Mesenteric fat pad (tissue), 1 donor: ENCODE measurements at regions not wholly inside any gene's neighbourhood (a gene's known extent, or its start where the extent isn't known, plus 50 kb on each side); places are given as distances from the start of the nearest gene placed in this dataset.

Experiments
- DNase-seq: peaks from one replicate; pipeline ENCODE4 v3.0.0-alpha.2; 2020; ENCODE audit warnings: low spot score
- donor health status: DM: yes; HTN: yes; CAD: no.

GRCh38 chr22:49373801-49374226 lies 453.9 kb downstream of the BRD1 start:
- DNase-seq = peak; percentile 62

DNA sequence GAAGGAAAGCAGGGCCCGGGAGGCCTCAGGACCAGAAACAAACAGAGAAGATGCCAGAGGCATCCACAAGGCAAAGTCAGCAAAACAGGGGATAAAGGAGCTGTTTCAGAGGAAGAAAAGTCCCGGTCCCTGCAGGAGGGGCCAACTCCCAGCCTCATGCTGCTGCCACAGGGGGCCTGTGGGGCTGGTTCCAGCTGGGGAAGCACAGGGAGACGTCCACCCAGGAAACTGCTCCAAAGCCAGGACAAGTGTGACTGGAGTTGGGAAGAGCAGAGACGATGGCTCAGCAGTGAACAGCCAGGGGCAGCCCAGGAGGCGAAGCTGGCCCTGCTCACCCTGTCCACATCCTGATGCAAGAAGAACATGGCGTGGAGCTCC lies 454.4 kb downstream of the BRD1 start:
- DNase-seq = no peak

DNA sequence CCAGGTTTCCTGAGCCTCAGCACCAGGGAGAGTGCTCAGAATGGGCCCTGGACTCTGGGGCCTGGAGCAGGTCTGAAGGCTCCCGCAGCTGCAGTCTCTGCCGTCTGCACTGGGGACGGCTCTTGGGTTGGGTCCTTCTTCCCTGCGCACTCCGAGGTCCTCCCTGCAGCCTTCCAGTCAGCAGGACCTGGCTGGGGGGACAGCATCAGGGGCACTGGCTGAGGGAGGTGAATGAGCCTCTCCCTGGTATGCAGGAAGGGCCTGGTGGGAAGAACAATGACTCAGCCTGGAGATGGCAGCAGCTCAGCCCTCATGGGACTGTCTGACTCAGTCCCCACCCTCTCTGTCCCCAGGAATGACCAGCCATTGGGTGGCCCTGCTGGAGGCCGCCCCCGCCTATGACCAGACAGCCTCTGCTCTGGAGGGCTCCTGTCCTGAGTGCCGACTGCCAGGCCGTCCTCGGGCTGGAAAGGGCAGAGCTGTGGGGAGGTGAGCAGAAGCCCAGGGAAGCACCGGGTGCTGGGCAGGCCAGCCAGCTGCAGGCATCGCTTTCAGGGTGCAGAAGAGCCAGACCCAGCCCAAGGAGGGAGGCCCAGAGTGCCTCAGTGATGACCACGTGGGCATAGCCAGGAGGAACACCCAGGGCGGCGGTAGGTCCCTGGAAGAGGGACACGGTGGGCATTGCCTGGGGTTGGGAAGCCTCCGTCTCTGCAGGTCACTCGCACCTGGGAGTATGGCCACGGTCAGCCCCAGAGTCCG lies 455.0 kb downstream of the BRD1 start:
- DNase-seq = peak; percentile 88

DNA sequence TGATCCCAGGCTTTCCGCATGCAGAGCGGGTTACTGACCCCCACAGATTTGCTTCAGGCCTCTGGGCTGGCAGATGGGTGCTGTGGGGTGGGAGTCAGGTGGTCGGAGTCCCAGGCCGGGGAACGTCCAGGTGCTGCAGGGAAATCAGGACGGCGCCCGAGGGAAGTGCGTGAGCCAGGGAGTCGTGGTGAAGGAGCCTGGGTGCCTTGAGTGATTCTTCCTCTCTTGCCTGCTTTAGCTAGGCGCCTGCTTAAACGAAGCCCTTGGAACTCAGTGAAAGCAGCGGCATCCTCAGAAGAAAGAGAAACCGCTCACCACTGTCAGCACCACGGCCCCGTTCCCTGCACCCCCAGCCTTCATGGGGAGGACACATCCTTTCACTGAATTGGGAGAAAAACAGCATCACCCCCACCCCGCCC lies 455.6 kb downstream of the BRD1 start:
- DNase-seq = peak; percentile 83

- peak; percentile 82 for DNase-seq
Observed at GRCh38 chr22:49371325-49372110, 456.2 kb downstream of the BRD1 start.

GRCh38 chr22:49370627-49371301 lies 456.9 kb downstream of the BRD1 start:
- DNase-seq = peak; percentile 87

DNA sequence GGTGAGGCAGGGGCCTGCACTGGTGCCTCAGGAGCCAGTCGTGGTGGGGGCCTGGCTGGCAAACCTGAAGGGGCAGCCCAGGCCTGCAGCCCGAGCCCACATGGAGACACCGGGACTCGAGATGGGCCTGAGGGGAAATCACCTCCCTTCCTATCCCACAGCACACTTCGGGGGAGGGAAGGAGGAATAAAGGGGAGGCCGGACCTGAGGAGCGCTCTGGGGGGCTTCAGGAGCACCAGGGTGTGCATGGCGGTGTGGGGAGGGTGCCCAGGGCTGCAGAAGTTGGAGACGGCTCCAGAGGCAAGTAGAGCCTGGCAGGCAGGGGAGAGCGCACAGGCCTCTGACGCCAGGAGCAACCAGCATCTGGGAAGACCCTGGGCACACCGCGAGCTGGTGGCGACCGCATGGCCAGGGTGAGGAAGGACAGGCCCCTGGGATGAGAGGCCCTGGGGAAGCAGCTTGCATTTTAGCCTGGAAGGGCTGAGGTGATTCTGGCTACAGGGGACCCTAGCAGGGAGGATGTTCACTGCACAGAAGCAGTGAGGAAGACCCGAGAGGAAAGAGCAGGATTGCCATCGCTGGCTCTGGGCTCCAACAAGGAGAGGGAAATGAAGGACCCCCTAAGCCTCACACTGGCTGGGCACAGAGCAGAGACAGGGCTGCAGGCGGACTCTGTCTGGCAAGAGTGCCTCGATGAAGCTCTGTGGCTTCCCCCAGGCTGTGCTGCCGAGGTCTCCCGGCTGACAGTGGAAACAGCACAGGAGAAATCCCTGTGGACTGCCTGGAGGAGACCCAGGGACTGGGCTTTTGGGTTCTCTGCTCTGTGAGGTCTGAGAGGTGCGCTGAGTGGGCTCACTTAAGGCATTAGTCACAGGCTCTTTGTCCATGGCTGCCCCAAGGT lies 457.7 kb downstream of the BRD1 start:
- DNase-seq = peak; percentile 84

- peak; percentile 69 for DNase-seq
Observed at GRCh38 chr22:49368976-49369725, 458.5 kb downstream of the BRD1 start.

GRCh38 chr22:49368221-49368975 lies 459.3 kb downstream of the BRD1 start:
- peak; percentile 86 for DNase-seq

- DNase-seq = no peak
Observed at GRCh38 chr22:49367041-49367697, 460.5 kb downstream of the BRD1 start.

DNA sequence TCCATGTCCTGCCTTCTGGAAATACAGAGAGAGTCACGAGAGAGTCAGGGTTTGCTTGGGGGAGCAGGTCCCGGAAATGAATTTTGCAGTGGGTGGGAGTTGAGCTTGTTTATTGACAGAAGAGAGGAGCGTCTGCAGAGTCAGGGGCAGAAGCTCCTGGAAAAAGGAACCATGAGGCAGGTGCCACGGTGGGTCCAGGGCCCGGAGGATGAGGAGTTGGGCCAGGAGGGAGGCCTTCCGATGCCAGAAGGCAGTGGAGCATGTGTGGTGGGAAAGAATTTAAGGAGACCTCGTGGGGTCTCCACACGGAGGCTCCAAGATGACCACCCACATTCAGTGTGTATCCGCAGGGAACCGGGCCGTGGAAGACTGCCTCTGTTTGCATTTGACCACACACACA lies 461.2 kb downstream of the BRD1 start:
- peak; percentile 75 for DNase-seq

DNA sequence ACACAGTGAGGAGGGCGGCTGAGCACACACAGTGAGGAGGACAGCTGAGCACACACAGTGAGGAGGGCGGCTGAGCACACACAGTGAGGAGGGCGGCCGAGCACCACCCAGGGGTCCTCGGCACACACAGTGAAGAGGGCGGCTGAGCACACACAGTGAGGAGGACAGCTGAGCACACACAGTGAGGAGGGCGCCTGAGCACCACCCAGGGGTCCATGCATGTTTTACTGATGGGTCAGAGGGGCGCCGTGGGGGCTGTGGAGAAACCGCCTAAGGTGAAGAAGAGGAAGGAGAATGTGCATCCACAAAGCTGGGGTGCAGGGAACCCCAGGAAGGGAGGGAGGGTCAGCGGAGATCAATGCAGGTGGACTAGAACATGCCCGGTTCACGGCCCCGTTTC lies 461.8 kb downstream of the BRD1 start:
- DNase-seq = peak; percentile 84

DNA sequence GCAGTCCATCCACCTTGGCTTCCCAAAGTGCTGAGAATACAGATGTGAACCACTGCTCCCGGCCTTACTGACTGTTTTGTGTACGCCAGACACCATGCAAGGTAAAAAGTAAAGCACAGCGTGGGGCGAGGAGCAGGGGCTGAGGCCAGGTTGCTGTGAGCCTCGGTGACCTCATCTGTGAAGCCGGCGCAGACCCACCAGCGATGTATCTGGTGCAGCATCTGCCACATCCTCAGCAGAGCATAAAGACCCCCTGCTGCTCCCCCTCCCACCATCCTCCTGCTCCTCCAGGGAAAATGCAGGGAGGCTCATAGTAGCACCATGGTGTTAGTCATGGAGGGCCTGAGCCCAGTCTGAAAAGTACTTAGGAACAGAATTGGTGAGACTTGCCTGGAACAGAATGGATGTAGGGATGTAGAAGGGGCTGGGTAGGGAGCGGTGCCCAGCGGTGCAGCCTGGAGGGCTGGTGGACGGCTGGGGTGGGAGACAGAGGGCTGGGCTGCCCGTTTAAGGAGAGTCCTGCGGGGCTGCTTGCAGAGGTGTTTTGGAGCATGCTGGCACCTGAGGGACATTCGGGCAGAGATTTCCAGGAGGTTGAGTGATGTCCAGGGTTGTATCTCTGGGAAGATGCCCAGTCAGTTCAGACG lies 462.4 kb downstream of the BRD1 start:
- peak; percentile 67 for DNase-seq

DNA sequence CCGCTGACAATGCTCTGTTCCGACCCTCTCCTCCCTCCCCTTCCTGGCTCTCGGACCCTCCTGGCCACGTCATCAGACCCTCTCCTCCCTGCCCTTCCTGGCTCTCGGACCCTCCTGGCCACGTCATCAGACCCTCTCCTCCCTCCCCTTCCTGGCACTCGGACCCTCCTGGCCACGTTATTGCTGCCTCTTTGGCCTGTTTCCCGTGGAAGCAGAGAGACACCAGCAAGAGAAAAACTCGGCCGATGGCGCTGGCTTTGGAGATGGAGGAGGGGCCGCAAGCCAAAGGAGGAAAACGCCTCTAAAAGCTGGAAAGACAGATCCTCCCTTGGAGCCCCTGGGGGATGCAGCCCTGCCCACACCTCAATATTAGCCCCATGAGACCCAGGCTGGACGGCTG lies 463.3 kb downstream of the BRD1 start:
- peak; percentile 69 for DNase-seq

GRCh38 chr22:49363526-49364230 lies 464.0 kb downstream of the BRD1 start:
- DNase-seq = peak; percentile 65

GRCh38 chr22:49362211-49362839 lies 465.3 kb downstream of the BRD1 start:
- peak; percentile 75 for DNase-seq

GRCh38 chr22:49361164-49361563 lies 466.5 kb downstream of the BRD1 start:
- no peak for DNase-seq
